ENCODE measurements at regions not wholly inside any gene's neighbourhood (a gene's known extent, or its start where the extent isn't known, plus 50 kb on each side); places are given as distances from the start of the nearest gene placed in this dataset.

DNA sequence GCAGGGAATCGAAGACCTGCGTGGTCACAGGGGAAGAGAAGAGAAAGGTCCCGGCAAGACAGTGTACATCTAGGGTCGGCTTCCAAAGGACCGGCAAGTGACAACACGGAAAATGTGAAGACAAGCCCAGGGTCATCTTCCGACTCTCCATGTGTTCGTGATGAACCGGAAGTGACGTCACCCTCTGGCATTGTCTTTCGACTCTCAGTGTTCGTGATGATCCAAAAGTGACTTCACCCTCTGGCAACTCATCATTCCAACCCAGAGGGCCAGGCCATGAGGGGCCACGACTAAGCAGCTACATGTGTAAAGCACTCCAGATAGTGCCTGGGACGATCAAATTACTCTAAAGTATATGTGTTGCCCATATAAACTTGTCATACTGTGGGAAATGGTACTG is 290.8 kb downstream of the THBS2 start:
- TF ChIP-seq, protein P1, sequence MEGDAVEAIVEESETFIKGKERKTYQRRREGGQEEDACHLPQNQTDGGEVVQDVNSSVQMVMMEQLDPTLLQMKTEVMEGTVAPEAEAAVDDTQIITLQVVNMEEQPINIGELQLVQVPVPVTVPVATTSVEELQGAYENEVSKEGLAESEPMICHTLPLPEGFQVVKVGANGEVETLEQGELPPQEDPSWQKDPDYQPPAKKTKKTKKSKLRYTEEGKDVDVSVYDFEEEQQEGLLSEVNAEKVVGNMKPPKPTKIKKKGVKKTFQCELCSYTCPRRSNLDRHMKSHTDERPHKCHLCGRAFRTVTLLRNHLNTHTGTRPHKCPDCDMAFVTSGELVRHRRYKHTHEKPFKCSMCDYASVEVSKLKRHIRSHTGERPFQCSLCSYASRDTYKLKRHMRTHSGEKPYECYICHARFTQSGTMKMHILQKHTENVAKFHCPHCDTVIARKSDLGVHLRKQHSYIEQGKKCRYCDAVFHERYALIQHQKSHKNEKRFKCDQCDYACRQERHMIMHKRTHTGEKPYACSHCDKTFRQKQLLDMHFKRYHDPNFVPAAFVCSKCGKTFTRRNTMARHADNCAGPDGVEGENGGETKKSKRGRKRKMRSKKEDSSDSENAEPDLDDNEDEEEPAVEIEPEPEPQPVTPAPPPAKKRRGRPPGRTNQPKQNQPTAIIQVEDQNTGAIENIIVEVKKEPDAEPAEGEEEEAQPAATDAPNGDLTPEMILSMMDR (IDR thresholded peaks at IDR 0.05), result no peak
- TF ChIP-seq EP300 (IDR thresholded peaks at IDR 0.05), result no peak
- no peak for TF ChIP-seq POLR2A (IDR thresholded peaks at IDR 0.05)

Measured in stomach (tissue), 4 donors.